ENCODE measurements at regions not wholly inside any gene's neighbourhood (a gene's known extent, or its start where the extent isn't known, plus 50 kb on each side); places are given as distances from the start of the nearest gene placed in this dataset.

DNA sequence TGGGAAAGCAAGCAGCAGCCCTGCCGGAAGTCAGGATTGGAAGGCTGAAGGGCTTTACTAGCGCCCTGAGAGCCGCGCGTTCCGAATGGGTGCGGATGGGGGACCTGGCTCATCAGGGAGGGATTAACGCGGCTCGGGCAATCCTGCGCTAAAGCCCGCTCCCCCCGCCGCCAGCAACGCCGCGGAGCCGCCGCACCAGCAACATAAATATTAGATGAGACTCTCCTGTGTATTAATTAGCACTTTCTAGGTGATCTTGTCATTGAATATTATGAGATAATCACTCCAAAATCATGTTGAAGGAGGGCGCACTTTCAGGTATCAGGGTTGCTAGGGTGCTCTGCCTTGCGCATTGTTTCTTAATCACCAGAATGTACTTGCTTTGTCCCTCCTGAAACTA lies 357.2 kb upstream of the FAM241A start:
- TF ChIP-seq, protein P1, sequence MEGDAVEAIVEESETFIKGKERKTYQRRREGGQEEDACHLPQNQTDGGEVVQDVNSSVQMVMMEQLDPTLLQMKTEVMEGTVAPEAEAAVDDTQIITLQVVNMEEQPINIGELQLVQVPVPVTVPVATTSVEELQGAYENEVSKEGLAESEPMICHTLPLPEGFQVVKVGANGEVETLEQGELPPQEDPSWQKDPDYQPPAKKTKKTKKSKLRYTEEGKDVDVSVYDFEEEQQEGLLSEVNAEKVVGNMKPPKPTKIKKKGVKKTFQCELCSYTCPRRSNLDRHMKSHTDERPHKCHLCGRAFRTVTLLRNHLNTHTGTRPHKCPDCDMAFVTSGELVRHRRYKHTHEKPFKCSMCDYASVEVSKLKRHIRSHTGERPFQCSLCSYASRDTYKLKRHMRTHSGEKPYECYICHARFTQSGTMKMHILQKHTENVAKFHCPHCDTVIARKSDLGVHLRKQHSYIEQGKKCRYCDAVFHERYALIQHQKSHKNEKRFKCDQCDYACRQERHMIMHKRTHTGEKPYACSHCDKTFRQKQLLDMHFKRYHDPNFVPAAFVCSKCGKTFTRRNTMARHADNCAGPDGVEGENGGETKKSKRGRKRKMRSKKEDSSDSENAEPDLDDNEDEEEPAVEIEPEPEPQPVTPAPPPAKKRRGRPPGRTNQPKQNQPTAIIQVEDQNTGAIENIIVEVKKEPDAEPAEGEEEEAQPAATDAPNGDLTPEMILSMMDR (conservative IDR thresholded peaks at IDR 0.05; ENCODE audit: low read depth, low read length) = no peak
- TF ChIP-seq RFX5 (IDR thresholded peaks at IDR 0.05; ENCODE audit: low read depth, low read length) (no peak), MAFK (IDR thresholded peaks at IDR 0.05; ENCODE audit: low read depth, low read length) (no peak), MAZ (IDR thresholded peaks at IDR 0.05; ENCODE audit: borderline replicate concordance, low read depth, low read length) (no peak), RAD21 (IDR thresholded peaks at IDR 0.05; ENCODE audit: low read length) (no peak), POLR2A (IDR thresholded peaks at IDR 0.05; ENCODE audit: low read depth, low read length) (no peak), MXI1 (IDR thresholded peaks at IDR 0.05; ENCODE audit: borderline replicate concordance, low read depth, low read length) (no peak), NFE2L2 (IDR thresholded peaks at IDR 0.05; ENCODE audit: low read depth, low read length) (no peak), BHLHE40 (IDR thresholded peaks at IDR 0.05; ENCODE audit: low read depth, low read length) (no peak), USF2 (IDR thresholded peaks at IDR 0.05; ENCODE audit: low read depth, low read length) (no peak), RCOR1 (IDR thresholded peaks at IDR 0.05; ENCODE audit: insufficient replicate concordance, low read length) (no peak), SMC3 (IDR thresholded peaks at IDR 0.05; ENCODE audit: low read depth, low read length) (no peak), CEBPB (IDR thresholded peaks at IDR 0.05; ENCODE audit: low read depth, low read length) (no peak)

Measured in IMR-90 (cell line).